ENCODE measurements at regions not wholly inside any gene's neighbourhood (a gene's known extent, or its start where the extent isn't known, plus 50 kb on each side); places are given as distances from the start of the nearest gene placed in this dataset.
"Not testable (repeated sequence)": the region's sequence is repeated elsewhere in the genome, so short reads cannot be mapped to it uniquely, and the experiment has no call there.

GRCh38 chr6:94245395-94245794 is 826.0 kb upstream of the EPHA7 start:
- no peak for DNase-seq (ENCODE audit: low read depth in 2 of 2)

DNA sequence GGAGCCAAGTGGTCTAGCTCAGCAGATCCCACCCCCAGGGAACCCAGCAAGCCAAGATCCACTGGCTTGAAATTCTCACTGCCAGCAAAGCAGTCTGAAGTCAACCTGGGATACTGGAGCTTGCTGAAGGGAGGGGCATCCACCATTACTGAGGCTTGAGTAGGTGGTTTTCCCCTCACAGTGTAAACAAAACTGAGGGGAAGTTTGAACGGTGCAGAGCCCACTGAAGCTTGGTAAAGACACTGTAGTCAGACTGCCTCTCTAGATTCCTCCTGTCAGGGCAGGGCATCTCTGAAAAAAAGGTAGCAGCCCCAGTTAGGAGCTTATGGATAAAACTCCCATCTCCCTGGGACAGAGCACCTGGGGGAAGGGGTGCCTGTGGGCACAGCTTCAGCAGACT is 819.5 kb upstream of the EPHA7 start:
- no peak for DNase-seq (ENCODE audit: low read depth in 2 of 2)

DNA sequence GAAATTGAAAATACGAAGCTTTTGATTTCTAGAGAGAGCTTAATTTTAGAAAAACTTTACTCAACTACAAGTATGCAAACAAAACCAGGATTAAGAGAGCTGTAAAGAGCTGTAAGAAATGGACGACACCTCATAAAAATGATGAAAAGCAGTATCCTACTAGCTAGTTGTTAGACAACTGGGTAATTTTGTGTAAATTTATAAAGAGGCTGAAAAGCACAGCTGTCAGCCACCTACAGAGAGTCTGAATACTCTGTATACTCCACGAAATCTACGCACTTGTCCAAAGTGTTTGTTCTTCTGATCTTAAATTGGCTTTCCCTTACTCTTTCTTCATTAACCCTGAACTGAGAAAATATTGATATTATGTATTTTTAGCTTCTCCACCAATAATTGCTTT is 808.4 kb upstream of the EPHA7 start:
- DNase-seq (ENCODE audit: low read depth in 2 of 2), result no peak

GRCh38 chr6:94217836-94218235 is 798.5 kb upstream of the EPHA7 start:
- DNase-seq (ENCODE audit: low read depth in 2 of 2), result no peak

- no peak for DNase-seq (ENCODE audit: low read depth in 2 of 2)
Measured at GRCh38 chr6:94215552-94215951, 796.2 kb upstream of the EPHA7 start.

DNA sequence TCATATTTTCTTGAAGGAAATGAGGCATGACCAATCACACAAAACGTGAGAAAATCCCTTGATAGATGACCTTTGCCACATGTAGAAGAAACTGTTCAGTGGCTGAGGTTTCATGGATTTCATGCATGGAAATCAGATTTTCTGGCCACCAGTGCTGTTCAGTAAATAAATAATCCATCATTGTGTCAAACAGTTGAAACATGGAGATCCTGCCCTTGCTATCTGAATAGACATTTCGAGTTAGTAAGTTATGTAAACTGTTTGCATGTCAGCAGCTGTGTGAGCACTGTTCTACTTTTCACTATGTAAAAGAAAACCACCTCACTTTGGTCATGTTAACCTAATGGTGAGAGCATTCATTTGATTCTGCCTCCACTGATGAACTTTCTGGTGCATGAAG is 793.9 kb upstream of the EPHA7 start:
- no peak for DNase-seq (ENCODE audit: low read depth in 2 of 2)

GRCh38 chr6:94196891-94197290 is 777.5 kb upstream of the EPHA7 start:
- DNase-seq (ENCODE audit: low read depth in 2 of 2), result no peak

DNA sequence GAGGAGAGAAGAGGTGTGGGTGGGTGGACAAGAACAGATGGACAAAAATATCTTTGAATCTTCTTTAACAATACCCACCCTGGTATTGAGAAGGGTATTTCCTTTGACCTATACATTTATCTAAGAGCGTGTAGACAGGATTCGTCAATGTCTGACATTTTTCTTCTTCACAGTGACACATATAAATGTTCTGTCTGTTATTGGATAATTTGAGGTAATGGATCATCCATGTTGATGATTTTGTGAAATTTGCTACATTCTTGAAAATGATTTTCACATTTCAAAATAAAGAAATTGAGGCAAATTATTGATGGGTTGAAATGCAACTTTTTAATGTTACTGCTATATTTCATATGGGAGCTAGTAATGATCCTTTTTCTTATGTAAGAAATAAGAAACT is 770.7 kb upstream of the EPHA7 start:
- no peak for DNase-seq (ENCODE audit: low read depth in 2 of 2)

DNA sequence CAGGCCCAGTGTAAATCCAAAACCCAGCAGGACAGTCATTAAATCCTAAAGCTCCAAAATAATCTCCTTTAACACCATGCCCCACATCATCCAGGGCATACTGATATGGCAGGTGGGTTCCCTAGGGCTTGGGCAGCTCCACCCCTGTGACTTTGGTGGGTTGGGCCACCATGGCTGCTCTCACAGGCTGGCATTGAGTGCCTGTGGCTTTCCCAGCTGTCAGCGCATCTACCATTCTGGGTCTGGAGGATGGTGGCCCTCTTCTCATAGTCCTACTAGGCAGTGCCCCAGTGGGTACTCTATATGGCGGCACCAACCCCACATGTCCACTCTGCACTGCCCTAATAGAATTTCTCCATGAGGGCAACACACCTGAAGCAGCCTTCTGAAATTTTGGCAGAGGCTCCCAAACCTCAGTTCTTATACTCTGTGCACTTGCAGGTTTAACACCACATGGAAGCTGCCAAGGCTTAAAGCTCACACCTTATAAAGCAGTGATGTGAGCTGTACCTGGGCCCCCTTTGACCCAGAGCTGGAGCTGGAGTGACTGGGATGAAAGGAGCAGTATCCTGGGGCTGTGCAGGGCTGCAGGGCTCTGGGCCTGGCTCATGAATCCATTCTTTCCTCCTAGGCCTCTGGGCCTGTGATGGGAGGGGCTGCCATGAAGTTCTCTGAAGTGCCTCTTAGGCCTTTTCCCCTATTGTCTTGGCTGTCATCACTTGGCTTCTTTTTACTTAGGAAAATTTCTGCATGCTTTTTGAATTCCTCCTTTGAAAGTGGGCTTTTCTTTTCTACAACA is 765.5 kb upstream of the EPHA7 start:
- no peak for DNase-seq (ENCODE audit: low read depth in 2 of 2)

- DNase-seq (ENCODE audit: low read depth in 2 of 2), result no peak
Measured at GRCh38 chr6:94177429-94177828, 758.1 kb upstream of the EPHA7 start.

- DNase-seq (ENCODE audit: low read depth in 2 of 2), result no peak
Measured at GRCh38 chr6:94175465-94175864, 756.1 kb upstream of the EPHA7 start.

GRCh38 chr6:94163877-94164276 is 744.5 kb upstream of the EPHA7 start:
- DNase-seq (ENCODE audit: low read depth in 2 of 2), result no peak

GRCh38 chr6:94150886-94151285 is 731.5 kb upstream of the EPHA7 start:
- DNase-seq (ENCODE audit: low read depth in 2 of 2), result no peak

DNA sequence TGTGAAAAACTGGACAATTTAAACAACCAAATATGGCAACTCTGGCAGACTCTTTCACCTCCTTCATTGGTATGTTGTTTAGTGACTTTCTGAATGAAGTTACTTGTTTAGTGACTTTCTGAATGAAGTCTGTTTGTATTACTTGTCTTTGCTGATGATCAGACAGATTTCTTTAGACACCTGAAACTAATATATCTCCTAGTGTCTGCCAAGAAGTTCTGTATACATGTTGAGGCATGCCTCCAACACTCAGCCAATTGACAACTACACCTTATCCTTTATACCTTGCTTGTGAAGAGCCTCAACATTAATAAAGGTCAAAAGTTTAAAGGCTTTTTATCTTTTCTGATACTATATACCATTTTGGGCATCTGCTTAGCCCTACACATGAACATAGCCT is 725.4 kb upstream of the EPHA7 start:
- no peak for DNase-seq (ENCODE audit: low read depth in 2 of 2)

GRCh38 chr6:94137178-94137577 is 717.8 kb upstream of the EPHA7 start:
- DNase-seq (ENCODE audit: low read depth in 2 of 2), result not testable (repeated sequence)

DNA sequence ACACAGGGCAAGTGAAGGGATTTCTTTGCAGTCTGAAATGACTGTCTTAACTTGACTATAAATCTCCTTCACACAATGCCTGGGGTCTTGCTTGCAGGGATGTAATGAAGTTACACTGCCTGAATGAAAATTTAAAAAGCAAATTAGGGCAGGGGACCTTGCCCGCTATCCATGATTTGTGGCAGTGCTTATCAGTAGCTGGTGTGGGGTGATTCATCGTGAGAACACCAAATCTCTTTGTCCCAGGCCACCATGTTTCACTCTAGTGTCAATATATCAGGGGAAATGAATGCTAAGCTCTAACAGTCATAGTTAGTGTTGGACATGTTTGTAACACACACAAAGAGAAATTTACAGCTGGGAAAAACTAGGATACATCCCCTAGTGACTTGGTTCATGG is 713.7 kb upstream of the EPHA7 start:
- DNase-seq (ENCODE audit: low read depth in 2 of 2), result no peak

GRCh38 chr6:94131271-94131670 is 711.9 kb upstream of the EPHA7 start:
- no peak for DNase-seq (ENCODE audit: low read depth in 2 of 2)

- DNase-seq (ENCODE audit: low read depth in 2 of 2), result no peak
Measured at GRCh38 chr6:94130478-94130877, 711.1 kb upstream of the EPHA7 start.

GRCh38 chr6:94129926-94130325 is 710.6 kb upstream of the EPHA7 start:
- no peak for DNase-seq (ENCODE audit: low read depth in 2 of 2)

DNA sequence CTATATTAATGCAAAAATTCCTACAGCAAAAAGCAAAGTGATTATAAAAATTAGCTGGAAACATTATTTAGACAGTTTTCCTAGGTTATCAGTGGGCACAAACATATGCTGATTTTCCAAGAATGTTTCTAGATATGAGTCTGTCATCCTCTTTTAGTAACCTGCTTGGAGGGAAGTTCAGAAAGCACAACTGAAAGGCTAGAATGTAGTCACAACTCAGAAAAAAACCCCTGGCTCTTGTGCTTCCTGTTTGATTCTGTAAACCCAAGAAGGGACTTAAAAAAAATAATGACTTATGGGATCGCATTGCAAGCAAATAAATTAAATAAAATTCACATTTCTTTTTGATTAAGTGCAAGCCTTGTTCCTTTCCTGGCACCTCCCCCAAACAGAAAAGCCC is 708.4 kb upstream of the EPHA7 start:
- no peak for DNase-seq (ENCODE audit: low read depth in 2 of 2)

DNA sequence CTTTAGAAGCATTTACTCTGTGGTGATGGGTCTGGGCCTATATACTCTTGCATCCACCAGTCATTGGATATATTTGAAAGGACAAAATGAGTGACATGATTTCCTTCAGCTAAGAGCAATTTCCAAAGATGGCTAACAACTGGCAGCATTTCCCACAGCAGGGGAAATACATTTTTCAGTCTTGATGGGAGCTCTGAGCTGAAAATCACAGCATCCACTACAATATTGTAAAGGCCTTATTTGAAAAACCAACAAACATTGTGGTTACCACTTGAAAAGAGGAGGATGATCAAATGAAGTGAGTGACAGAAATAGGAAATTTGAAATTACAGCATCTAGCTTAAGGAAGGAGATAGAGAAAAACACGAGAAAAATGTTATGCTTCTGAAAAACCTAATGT is 705.0 kb upstream of the EPHA7 start:
- no peak for DNase-seq (ENCODE audit: low read depth in 2 of 2)

- no peak for DNase-seq (ENCODE audit: low read depth in 2 of 2)
Measured at GRCh38 chr6:94121094-94121493, 701.7 kb upstream of the EPHA7 start.

- DNase-seq (ENCODE audit: low read depth in 2 of 2), result no peak
Measured at GRCh38 chr6:94099072-94099471, 679.7 kb upstream of the EPHA7 start.

DNA sequence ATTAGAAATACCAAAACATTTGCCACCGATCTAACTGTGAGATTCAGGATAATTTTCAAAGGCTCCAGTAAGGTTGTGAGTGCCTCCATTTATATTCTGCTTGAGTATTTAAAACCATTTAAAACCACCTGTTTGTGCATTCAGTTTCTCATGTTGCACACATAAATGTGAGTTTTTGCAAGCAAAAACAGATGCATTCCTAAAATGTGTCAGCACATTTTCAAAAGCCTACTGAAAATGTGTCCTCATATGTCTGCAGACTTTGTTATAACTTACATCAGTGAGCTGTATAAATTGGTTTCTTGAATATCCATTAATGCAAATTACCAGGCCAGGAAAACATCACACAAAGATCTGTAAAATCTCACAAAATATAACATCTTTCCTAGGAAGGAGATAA is 676.6 kb upstream of the EPHA7 start:
- no peak for DNase-seq (ENCODE audit: low read depth in 2 of 2)
